Fibroblast of lung (primary cell): ENCODE measurements at regions not wholly inside any gene's neighbourhood (a gene's known extent, or its start where the extent isn't known, plus 50 kb on each side); places are given as distances from the start of the nearest gene placed in this dataset.

Experiments used
- DNase-seq, 2 donors: peaks; one replicate each; pipeline versions ENCODE4 v3.0.0 to v3.0.0-alpha.2; 2010; ENCODE audit warnings: low read depth in 2 of 2
- H2AFZ ChIP-seq: 2 replicates; pipeline ENCODE4 v1.5.1; 2012; ENCODE audit warnings: low read length, control low read depth, inconsistent platforms
- H3K27ac ChIP-seq: 2 replicates; pipeline ENCODE4 v1.5.1; 2011; ENCODE audit warnings: low read length, control low read depth; ENCODE audit not compliant: insufficient read depth
- H3K27me3 ChIP-seq: 2 replicates; pipeline ENCODE4 v1.5.1; 2011; ENCODE audit warnings: mild to moderate bottlenecking, low read length; ENCODE audit not compliant: control insufficient read depth, insufficient read depth
- H3K36me3 ChIP-seq: 2 replicates; pipeline ENCODE4 v1.5.1; 2011; ENCODE audit warnings: low read length; ENCODE audit not compliant: control insufficient read depth, insufficient read depth
- H3K4me1 ChIP-seq: 2 replicates; pipeline ENCODE4 v1.5.1; 2011; ENCODE audit warnings: low read length; ENCODE audit not compliant: control insufficient read depth, insufficient read depth; ENCODE audit errors: extremely low read depth
- H3K4me2 ChIP-seq: 2 replicates; pipeline ENCODE4 v1.5.1; 2011; ENCODE audit warnings: low read length, control low read depth; ENCODE audit not compliant: insufficient read depth; ENCODE audit errors: extremely low read depth
- H3K4me3 ChIP-seq, 4 experiments: fragments of 200-600 bp in 1 of 4; sonication (generic) in 1 of 4; replicated peaks in 1 of 4; 2 replicates each; pipeline ENCODE4 v1.5.1; 2011 to 2016; ENCODE audit warnings: low read length in 4 of 4, low read depth in 3 of 4, mild to moderate bottlenecking in 3 of 4, control low read depth in 2 of 4, inconsistent platforms in 1 of 4, mixed read lengths in 1 of 4; ENCODE audit not compliant: insufficient read depth in 1 of 4; ENCODE audit errors: control extremely low read depth in 1 of 4
- H3K79me2 ChIP-seq: 2 replicates; pipeline ENCODE4 v1.5.1; 2012; ENCODE audit warnings: mild to moderate bottlenecking, low read length, inconsistent platforms; ENCODE audit not compliant: control insufficient read depth, insufficient read depth
- H3K9ac ChIP-seq: 2 replicates; pipeline ENCODE4 v1.5.1; 2011; ENCODE audit warnings: mild to moderate bottlenecking, low read length, control low read depth; ENCODE audit not compliant: insufficient read depth
- H3K9me3 ChIP-seq: 2 replicates; pipeline ENCODE4 v1.5.1; 2012; ENCODE audit warnings: low read depth, low read length; ENCODE audit not compliant: control insufficient read depth, insufficient read depth
- H4K20me1 ChIP-seq: 2 replicates; pipeline ENCODE4 v1.5.1; 2011; ENCODE audit warnings: low read length; ENCODE audit not compliant: control insufficient read depth, insufficient read depth; ENCODE audit errors: extremely low read depth
- CTCF ChIP-seq, 2 donors: IDR thresholded peaks in 1 of 2; conservative IDR thresholded peaks in 1 of 2; 1 replicate in 1 of 2; 2 replicates in 1 of 2; pipeline ENCODE4 v1.5.1; 2011 to 2012; ENCODE audit warnings: low read length in 2 of 2, control low read depth in 1 of 2, inconsistent platforms in 1 of 2, low read depth in 1 of 2, mild to moderate bottlenecking in 1 of 2
- EZH2 ChIP-seq: IDR thresholded peaks from 2 replicates; pipeline ENCODE4 v1.5.1; 2012; ENCODE audit warnings: low read length, control low read depth, mild to moderate bottlenecking; ENCODE audit errors: missing control alignments

DNA sequence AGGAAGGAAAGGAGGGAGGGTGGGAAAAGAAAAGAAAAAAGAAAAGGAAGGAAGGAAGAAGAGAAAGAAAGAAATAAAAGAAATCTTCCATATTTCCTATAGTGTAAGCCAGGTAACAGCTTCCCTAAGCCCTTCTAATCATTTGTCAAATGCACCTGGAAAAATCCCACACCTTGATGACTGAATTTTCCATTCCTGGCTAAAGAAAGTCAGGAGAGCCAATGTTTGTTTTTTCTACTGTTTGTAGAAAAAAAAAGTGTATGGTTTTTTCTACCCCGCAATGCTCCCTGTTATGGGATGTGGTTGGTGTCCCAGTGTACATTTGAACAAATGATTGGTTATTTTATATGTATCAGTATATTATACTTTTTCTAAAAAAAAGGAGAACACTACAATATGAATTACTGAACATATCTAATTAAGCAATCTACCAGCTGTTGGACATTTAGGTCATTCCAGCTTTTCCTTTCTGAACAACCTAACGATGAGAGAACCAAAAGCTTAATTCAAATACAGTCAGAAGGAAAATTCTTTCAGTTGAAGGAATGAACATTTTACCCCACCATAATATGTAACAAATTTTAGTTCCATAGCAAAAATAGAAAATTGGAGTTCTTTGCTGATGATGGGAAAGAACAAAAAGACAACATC lies 355.0 kb downstream of the SETD4 start:
- no peaks in the 10 kb centered on the region for H3K79me2 ChIP-seq
- TF ChIP-seq EZH2 = no peak
- TF ChIP-seq CTCF (conservative IDR thresholded peaks at IDR 0.05 in 1 of 2, IDR thresholded peaks at IDR 0.05 in 1 of 2; ENCODE audit: low read depth in 1 of 2, low read length in 2 of 2) = no peak
- no peak overlapping the region for H3K27ac ChIP-seq
- peaks cover 5% of the 10 kb centered on the region for H3K27me3 ChIP-seq
- no peaks in the 10 kb centered on the region for H3K9me3 ChIP-seq
- H3K36me3 ChIP-seq = no peaks in the 10 kb centered on the region
- no peak overlapping the region for H3K4me2 ChIP-seq
- no peaks in the 10 kb centered on the region for H4K20me1 ChIP-seq
- no peak overlapping the region for H3K4me3 ChIP-seq
- H3K9ac ChIP-seq = no peak overlapping the region
- H3K4me1 ChIP-seq = no peaks in the 10 kb centered on the region
- no peak for DNase-seq
- H2AFZ ChIP-seq = no peak overlapping the region

DNA sequence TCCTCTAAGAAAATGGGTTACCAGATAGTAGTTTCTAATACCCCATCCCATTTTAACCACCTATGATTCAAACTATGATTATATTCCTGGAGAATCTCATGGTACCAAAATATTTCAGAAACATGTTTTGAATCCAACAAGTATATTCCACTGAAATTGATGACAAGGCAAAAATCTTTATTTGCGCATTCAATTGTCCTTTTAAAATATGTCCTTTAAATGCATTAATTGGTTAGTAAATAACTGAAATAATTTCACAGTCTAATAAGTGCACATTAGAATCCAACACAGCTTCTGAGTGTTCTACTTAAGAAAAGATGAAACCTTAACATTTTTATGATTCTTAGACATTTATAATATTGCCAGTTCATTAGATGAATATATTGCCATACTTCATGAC lies 356.6 kb downstream of the SETD4 start:
- no peak for DNase-seq
- Histone ChIP-seq H3K79me2 (no peaks in the 10 kb centered on the region), H3K36me3 (no peaks in the 10 kb centered on the region), H3K27ac (no peak overlapping the region), H2AFZ (no peak overlapping the region), H4K20me1 (no peaks in the 10 kb centered on the region), H3K4me1 (no peaks in the 10 kb centered on the region), H3K4me2 (no peak overlapping the region), H3K9me3 (no peaks in the 10 kb centered on the region), H3K4me3 (no peak overlapping the region), H3K9ac (no peak overlapping the region), H3K27me3 (peaks cover 5% of the 10 kb centered on the region)
- TF ChIP-seq CTCF (conservative IDR thresholded peaks at IDR 0.05 in 1 of 2, IDR thresholded peaks at IDR 0.05 in 1 of 2; ENCODE audit: low read depth in 1 of 2, low read length in 2 of 2) = no peak
- no peak for TF ChIP-seq EZH2

- Histone ChIP-seq H3K4me2 (no peak overlapping the region), H3K9me3 (no peaks in the 10 kb centered on the region), H3K4me3 (no peak overlapping the region), H3K36me3 (no peaks in the 10 kb centered on the region), H3K27me3 (no peaks in the 10 kb centered on the region), H3K79me2 (no peaks in the 10 kb centered on the region), H4K20me1 (no peaks in the 10 kb centered on the region), H3K9ac (no peak overlapping the region), H2AFZ (no peak overlapping the region), H3K4me1 (peaks cover 2% of the 10 kb centered on the region), H3K27ac (no peak overlapping the region)
- TF ChIP-seq CTCF (conservative IDR thresholded peaks at IDR 0.05 in 1 of 2, IDR thresholded peaks at IDR 0.05 in 1 of 2; ENCODE audit: low read depth in 1 of 2, low read length in 2 of 2) = no peak
- TF ChIP-seq EZH2 = no peak
- no peak for DNase-seq
These were observed 361.0 kb downstream of the SETD4 start for GRCh38 chr21:35699361-35699760.
